ENCODE measurements at regions not wholly inside any gene's neighbourhood (a gene's known extent, or its start where the extent isn't known, plus 50 kb on each side); places are given as distances from the start of the nearest gene placed in this dataset.

DNA sequence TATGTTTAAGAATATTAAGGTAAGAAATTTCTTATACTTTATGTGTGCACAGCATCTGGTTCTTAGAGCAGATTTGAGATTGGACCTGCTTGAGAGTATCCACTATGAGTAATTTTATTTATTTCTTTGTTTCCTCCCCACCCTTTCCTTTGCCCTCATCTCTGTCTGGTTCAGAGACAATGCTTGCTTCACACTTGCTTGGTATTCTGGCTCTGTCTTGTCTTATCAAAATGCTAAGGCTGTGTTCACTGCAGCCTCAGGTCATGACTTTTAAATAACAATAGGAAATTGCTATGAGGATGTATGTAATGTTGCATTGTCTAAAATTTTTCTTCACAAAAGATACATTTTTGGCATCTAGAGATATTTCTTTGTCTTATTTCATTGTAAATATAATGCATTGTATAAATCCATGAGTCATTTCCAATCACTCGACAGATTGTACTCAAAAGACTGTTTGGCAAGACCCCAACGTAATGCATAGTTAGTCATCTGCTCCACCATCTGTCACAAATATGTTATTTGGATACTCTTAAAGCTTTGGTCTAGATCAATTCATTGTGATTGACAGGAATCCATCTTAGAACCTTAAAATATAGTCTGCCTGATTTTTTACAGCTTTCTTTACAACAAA lies 395.7 kb downstream of the AASDHPPT start:
- TF ChIP-seq POLR2AphosphoS5 (IDR thresholded peaks at IDR 0.05) (no peak), POLR2A (IDR thresholded peaks at IDR 0.05) (no peak)
- TF ChIP-seq, protein P1, sequence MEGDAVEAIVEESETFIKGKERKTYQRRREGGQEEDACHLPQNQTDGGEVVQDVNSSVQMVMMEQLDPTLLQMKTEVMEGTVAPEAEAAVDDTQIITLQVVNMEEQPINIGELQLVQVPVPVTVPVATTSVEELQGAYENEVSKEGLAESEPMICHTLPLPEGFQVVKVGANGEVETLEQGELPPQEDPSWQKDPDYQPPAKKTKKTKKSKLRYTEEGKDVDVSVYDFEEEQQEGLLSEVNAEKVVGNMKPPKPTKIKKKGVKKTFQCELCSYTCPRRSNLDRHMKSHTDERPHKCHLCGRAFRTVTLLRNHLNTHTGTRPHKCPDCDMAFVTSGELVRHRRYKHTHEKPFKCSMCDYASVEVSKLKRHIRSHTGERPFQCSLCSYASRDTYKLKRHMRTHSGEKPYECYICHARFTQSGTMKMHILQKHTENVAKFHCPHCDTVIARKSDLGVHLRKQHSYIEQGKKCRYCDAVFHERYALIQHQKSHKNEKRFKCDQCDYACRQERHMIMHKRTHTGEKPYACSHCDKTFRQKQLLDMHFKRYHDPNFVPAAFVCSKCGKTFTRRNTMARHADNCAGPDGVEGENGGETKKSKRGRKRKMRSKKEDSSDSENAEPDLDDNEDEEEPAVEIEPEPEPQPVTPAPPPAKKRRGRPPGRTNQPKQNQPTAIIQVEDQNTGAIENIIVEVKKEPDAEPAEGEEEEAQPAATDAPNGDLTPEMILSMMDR (IDR thresholded peaks at IDR 0.05) = no peak
- Histone ChIP-seq H3K27me3 (no peaks in the 10 kb centered on the region), H3K36me3 (no peaks in the 10 kb centered on the region), H3K4me3 (no peak overlapping the region), H3K27ac (no peak overlapping the region), H3K4me1 (no peaks in the 10 kb centered on the region), H3K9me3 (peaks cover 0 to 7% of the 10 kb centered on the region in 2 donors)
- DNase-seq (ENCODE audit: low spot score in 2 of 2) = no peak
- intact Hi-C loops (cut with DNase I; ENCODE audit: low total_unique reads) = no loop called here

DNA sequence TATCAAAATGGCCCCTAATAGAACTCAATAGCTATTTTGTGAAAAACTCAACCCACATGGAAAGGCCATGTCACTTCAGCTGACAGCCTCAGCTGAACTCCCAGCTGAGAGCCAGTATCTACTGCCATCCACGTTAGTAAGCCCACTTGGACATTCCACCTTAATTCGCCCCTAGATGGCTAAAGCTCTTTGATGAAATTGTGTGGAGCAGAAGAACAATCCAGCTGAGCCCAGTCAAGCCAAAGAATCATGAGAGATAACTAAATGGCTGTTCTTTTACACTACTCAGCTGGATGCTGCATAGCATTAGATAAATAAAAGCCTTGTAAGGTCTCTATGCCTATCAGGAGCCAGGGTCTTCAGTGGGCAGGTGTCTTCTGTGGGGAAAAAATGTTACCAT lies 396.8 kb downstream of the AASDHPPT start:
- no peak for DNase-seq (ENCODE audit: low spot score in 2 of 2)
- TF ChIP-seq POLR2A (IDR thresholded peaks at IDR 0.05) = no peak
- TF ChIP-seq, protein P1 (IDR thresholded peaks at IDR 0.05) = no peak
- H3K4me3 ChIP-seq = no peak overlapping the region
- H3K27me3 ChIP-seq = no peaks in the 10 kb centered on the region
- no peaks in the 10 kb centered on the region for H3K36me3 ChIP-seq
- no peak overlapping the region for H3K27ac ChIP-seq
- peaks cover 0 to 7% of the 10 kb centered on the region in 2 donors for H3K9me3 ChIP-seq
- H3K4me1 ChIP-seq = no peaks in the 10 kb centered on the region
- intact Hi-C loops (cut with DNase I; ENCODE audit: low total_unique reads) = no loop called here

GRCh38 chr11:106475181-106475580 lies 397.7 kb downstream of the AASDHPPT start:
- intact Hi-C loops (cut with DNase I; ENCODE audit: low total_unique reads) = loop anchor here (5.0 kb wide), 1 partner anchor 42 kb away; no protein-coding TSS in a partner anchor
- H3K4me3 ChIP-seq = no peak overlapping the region
- TF ChIP-seq, protein P1 (IDR thresholded peaks at IDR 0.05) = no peak
- TF ChIP-seq POLR2AphosphoS5 (IDR thresholded peaks at IDR 0.05) (no peak), POLR2A (IDR thresholded peaks at IDR 0.05) (no peak)
- no peak for DNase-seq (ENCODE audit: low spot score in 2 of 2)
- peaks cover 0 to 7% of the 10 kb centered on the region in 2 donors for H3K9me3 ChIP-seq
- H3K4me1 ChIP-seq = no peaks in the 10 kb centered on the region
- H3K36me3 ChIP-seq = no peaks in the 10 kb centered on the region
- no peaks in the 10 kb centered on the region for H3K27me3 ChIP-seq
- H3K27ac ChIP-seq = no peak overlapping the region

DNA sequence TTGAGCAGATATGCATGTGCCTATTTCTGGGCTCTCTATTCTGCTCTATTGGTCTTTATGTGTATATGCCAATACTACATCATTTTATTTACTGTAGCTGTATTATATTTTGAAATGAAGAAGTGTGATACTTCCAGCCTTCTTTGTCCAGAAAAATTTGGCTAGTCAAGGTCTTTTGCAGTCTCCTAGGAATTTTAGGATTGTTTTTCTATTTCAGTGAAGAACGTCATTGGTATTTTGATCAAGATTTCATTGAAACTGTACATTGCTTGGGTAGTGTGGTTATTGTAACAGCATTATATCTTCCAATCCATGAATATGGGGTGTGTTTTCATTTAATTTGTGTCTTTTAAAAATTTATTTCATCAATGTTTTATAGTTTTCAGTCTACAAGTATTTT lies 400.3 kb downstream of the AASDHPPT start:
- Histone ChIP-seq H3K4me1 (no peaks in the 10 kb centered on the region), H3K27me3 (no peaks in the 10 kb centered on the region), H3K27ac (no peak overlapping the region), H3K36me3 (no peaks in the 10 kb centered on the region), H3K9me3 (peaks cover 0 to 7% of the 10 kb centered on the region in 2 donors), H3K4me3 (no peak overlapping the region)
- TF ChIP-seq POLR2A (IDR thresholded peaks at IDR 0.05) = no peak
- TF ChIP-seq POLR2AphosphoS5 (IDR thresholded peaks at IDR 0.05) = no peak
- TF ChIP-seq, protein P1 (IDR thresholded peaks at IDR 0.05) = no peak
- intact Hi-C loops (cut with DNase I; ENCODE audit: low total_unique reads) = loop anchor here (5.0 kb wide), 1 partner anchor 40 kb away; no protein-coding TSS in a partner anchor
- DNase-seq (ENCODE audit: low spot score in 2 of 2) = no peak

- no peak overlapping the region for H3K27ac ChIP-seq
- H3K4me3 ChIP-seq = no peak overlapping the region
- no peak for DNase-seq (ENCODE audit: low spot score in 2 of 2)
- intact Hi-C loops (cut with DNase I; ENCODE audit: low total_unique reads) = loop anchor here (5.0 kb wide), 1 partner anchor 38 kb away; no protein-coding TSS in a partner anchor
- H3K27me3 ChIP-seq = no peaks in the 10 kb centered on the region
- no peaks in the 10 kb centered on the region for H3K9me3 ChIP-seq
- TF ChIP-seq POLR2AphosphoS5 (IDR thresholded peaks at IDR 0.05) (no peak), POLR2A (IDR thresholded peaks at IDR 0.05) (no peak)
- TF ChIP-seq, protein P1 (IDR thresholded peaks at IDR 0.05) = no peak
- no peaks in the 10 kb centered on the region for H3K36me3 ChIP-seq
- no peaks in the 10 kb centered on the region for H3K4me1 ChIP-seq
Observed at GRCh38 chr11:106479646-106480045, 402.2 kb downstream of the AASDHPPT start.

Measured in breast epithelium (tissue), 4 donors.